Duodenal mucosa (tissue), 2 donors: ENCODE measurements at regions not wholly inside any gene's neighbourhood (a gene's known extent, or its start where the extent isn't known, plus 50 kb on each side); places are given as distances from the start of the nearest gene placed in this dataset.
"Not testable (repeated sequence)": the region's sequence is repeated elsewhere in the genome, so short reads cannot be mapped to it uniquely, and the experiment has no call there.

Experiments used
- H3K27ac ChIP-seq: one replicate; pipeline ENCODE4 v1.7.0; 2013; ENCODE audit warnings: low read depth, low read length
- H3K27me3 ChIP-seq, 2 donors: one replicate each; pipeline ENCODE4 v1.7.0; 2013; ENCODE audit warnings: low read length in 2 of 2, control low read depth in 1 of 2; ENCODE audit not compliant: insufficient read depth in 2 of 2, control insufficient read depth in 1 of 2
- H3K36me3 ChIP-seq, 2 donors: one replicate each; pipeline ENCODE4 v1.7.0; 2013; ENCODE audit warnings: low read length in 2 of 2, control low read depth in 1 of 2; ENCODE audit not compliant: insufficient read depth in 2 of 2, control insufficient read depth in 1 of 2
- H3K4me1 ChIP-seq, 2 donors: one replicate each; pipeline ENCODE4 v1.7.0; 2013; ENCODE audit warnings: low read length in 2 of 2, control low read depth in 1 of 2; ENCODE audit not compliant: insufficient read depth in 2 of 2, control insufficient read depth in 1 of 2
- H3K4me3 ChIP-seq, 2 donors: one replicate each; pipeline ENCODE4 v1.7.0; 2013; ENCODE audit warnings: low read length in 2 of 2, low read depth in 1 of 2
- H3K9ac ChIP-seq, 2 donors: one replicate each; pipeline ENCODE4 v1.7.0; 2013; ENCODE audit warnings: low read length in 2 of 2, low read depth in 1 of 2
- H3K9me3 ChIP-seq, 2 donors: one replicate each; pipeline ENCODE4 v1.7.0; 2013; ENCODE audit warnings: low read length in 2 of 2, control low read depth in 1 of 2; ENCODE audit not compliant: control insufficient read depth in 1 of 2

DNA sequence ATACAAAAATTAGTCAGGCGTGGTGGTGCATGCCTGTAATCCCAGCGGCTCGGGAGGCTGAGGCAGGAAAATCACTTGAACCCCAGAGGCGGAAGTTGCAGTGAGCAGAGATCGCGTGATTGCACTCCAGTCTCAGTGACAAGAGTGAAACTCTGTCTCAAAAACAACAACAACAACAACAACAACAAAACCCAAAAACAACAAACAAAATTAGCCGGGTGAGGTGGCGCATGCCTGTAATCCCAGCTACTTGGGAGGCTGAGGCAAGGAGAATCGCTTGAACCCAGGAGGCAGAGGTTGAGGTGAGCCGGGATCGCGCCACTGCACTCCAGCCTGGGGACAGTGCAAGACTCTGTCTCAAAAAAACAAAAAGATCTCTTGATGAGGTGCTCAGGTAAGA lies 120.5 kb upstream of the SALL4 start:
- not testable (repeated sequence) for H3K36me3 ChIP-seq, H3K9ac ChIP-seq, H3K9me3 ChIP-seq, H3K27me3 ChIP-seq, H3K4me3 ChIP-seq, H3K4me1 ChIP-seq, H3K27ac ChIP-seq

DNA sequence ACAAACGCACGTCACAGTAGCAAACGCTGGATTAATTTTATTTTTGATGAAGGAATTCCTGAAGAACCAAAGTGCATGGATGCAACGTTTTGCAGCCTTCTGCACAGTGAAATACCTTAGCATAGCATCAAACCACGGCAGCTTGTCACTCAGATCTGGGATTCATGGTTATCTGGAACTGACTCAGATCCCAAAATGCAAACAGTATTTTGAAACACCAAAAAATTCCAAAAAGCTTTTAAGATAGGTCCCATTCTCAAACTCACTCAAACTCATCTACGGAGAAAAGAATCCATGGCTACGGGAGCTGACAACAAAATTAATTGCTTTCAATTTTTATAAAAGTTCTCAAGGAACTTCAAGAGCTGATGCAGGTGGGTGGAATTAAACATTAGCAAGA lies 116.2 kb upstream of the SALL4 start:
- no peak overlapping the region for H3K9ac ChIP-seq
- no peaks in the 10 kb centered on the region for H3K9me3 ChIP-seq
- no peaks in the 10 kb centered on the region for H3K36me3 ChIP-seq

DNA sequence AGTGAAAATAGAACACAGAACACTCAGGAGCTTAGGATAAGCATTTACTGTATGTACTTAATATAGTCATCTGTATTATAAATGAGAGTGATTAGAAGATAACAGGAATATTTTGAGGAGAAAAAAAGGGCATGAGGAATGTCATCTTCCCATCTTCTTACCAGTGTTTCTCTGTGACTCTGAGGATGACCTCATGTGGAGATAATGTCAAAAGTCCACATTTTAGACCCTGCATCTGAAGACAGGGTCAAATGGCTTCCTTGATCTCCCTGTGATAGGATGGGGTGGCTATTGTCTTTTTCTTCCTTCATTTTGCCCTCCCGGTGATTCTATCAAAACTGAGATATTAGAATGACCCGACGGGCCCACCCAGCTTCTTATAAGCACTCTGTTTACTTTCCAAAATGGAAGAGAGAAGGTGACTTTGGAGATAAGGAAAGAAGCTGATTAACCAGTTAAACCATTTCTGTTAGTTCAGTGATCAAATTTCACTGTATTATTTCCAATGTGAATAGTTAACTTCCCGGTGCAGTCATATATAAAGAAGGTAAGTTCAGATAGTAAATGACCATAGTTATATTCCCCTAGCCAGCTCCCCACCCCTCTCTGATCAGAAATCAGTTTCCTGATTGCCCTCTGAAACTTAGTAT lies 115.7 kb upstream of the SALL4 start:
- H3K4me3 ChIP-seq: no peak overlapping the region
- H3K27me3 ChIP-seq: no peaks in the 10 kb centered on the region
- H3K9me3 ChIP-seq: no peaks in the 10 kb centered on the region
- H3K9ac ChIP-seq: no peak overlapping the region
- H3K36me3 ChIP-seq: no peaks in the 10 kb centered on the region
- peaks cover 0 to 5% of the 10 kb centered on the region in 2 donors for H3K4me1 ChIP-seq
- no peak overlapping the region for H3K27ac ChIP-seq

More for the DNA sequence above, 116.2 kb upstream of the SALL4 start:
- Histone ChIP-seq H3K4me3 (no peak overlapping the region), H3K4me1 (peaks cover 0 to 5% of the 10 kb centered on the region in 2 donors), H3K27me3 (no peaks in the 10 kb centered on the region), H3K27ac (no peak overlapping the region)

DNA sequence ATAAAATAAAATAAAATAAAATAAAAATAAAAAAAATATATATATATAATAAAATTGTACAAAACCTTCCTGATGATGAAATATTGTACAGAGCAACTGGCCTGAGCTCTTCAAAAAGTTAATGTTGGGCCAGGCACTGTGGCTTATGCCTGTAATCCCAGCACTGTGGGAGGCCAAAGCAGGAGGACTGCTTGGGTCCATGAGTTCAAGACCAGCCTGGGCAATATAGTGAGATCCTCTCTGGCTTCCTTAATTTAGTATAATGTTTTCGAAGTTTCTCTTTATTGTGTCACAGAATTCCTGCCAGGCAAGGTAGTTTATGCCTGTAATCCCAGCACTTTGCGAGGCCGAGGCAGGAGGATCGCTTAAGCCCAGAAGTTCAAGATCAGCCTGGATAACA lies 113.9 kb upstream of the SALL4 start:
- H3K4me3 ChIP-seq: no peak overlapping the region
- no peaks in the 10 kb centered on the region for H3K36me3 ChIP-seq
- H3K27me3 ChIP-seq: no peaks in the 10 kb centered on the region
- no peak overlapping the region for H3K27ac ChIP-seq
- H3K9me3 ChIP-seq: no peaks in the 10 kb centered on the region
- no peak overlapping the region for H3K9ac ChIP-seq
- peaks cover 0 to 5% of the 10 kb centered on the region in 2 donors for H3K4me1 ChIP-seq

DNA sequence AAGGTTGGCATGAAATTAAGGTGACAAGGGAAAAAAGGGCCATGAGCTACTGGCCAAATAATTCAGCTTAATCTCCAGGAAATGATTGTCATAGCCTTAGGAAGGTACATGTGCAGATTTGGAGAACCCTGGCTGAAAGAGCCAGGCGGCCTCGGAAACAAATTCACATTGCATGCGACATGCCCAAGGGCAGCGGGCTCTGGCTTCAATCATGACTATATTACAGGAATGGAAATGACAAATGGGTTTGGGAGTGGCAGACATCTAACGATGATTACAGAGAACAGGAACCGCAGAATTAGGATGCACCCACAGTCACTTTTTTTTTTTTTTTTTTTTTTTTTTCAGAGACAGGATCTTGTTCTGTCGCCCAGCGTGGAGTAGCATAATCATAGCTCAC lies 112.4 kb upstream of the SALL4 start:
- no peaks in the 10 kb centered on the region for H3K36me3 ChIP-seq
- no peaks in the 10 kb centered on the region for H3K27me3 ChIP-seq
- H3K4me3 ChIP-seq: no peak overlapping the region
- H3K4me1 ChIP-seq: peaks cover 0 to 5% of the 10 kb centered on the region in 2 donors
- no peak overlapping the region for H3K27ac ChIP-seq
- H3K9me3 ChIP-seq: no peaks in the 10 kb centered on the region
- H3K9ac ChIP-seq: no peak overlapping the region

DNA sequence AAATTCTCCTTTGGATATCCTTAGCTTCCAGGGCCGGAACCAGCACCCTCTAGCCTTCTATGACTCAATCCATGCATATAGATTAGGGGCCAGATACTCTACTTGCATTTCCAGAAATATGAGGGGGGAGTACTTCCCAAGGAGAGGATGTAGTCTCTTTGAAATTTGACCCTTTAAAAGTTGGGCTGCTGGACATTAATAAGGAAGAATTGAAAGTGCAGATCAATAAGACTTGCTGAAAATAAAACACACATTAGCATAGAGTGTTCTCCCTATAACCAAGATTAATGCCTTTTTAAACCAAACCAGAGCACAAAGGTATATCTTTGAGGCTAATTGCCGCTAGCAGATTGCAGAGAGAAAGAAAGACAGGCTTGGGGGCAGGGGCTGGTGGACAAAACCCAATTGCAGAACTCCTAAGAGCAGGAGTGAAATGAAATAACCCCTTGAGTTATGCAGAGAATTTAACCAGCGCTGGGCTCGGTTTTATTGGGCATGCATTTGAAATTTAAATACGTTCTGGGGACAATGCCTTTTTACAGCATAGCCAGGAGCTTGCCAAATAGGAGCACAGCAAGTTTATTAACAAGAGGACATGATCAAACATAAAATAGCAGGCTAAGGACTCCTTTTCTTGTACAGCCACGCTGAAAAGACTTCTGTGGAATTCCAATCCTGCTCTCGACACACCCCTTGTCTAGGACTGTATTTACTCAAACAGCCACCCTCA lies 108.2 kb upstream of the SALL4 start:
- no peak overlapping the region for H3K27ac ChIP-seq
- H3K9me3 ChIP-seq: no peaks in the 10 kb centered on the region

DNA sequence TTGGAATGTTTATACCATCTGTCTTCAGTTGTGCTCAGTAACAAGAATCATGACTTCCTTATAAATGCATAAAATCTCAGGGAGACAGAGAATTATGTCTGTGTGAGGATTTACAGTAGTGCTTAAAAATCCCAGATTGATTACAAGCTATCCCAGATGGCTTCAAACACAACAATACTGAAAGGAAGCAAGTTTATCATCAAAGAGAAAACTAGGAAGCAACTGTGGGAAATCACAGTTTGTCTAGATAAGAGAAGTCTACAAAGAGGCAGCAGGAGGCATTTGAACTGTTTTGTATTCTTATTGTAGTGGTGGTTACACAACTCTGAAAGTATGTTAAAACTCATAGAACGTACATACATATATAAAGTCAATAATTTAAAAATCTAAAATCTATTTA lies 104.4 kb upstream of the SALL4 start:
- H3K36me3 ChIP-seq: no peaks in the 10 kb centered on the region
- H3K9me3 ChIP-seq: no peaks in the 10 kb centered on the region
- no peak overlapping the region for H3K9ac ChIP-seq
- no peak overlapping the region for H3K4me3 ChIP-seq
- no peaks in the 10 kb centered on the region for H3K4me1 ChIP-seq
- H3K27ac ChIP-seq: no peak overlapping the region
- H3K27me3 ChIP-seq: no peaks in the 10 kb centered on the region

More for the DNA sequence above, 108.2 kb upstream of the SALL4 start:
- Histone ChIP-seq H3K4me1 (no peaks in the 10 kb centered on the region), H3K9ac (no peak overlapping the region), H3K36me3 (no peaks in the 10 kb centered on the region), H3K27me3 (no peaks in the 10 kb centered on the region), H3K4me3 (no peak overlapping the region)

DNA sequence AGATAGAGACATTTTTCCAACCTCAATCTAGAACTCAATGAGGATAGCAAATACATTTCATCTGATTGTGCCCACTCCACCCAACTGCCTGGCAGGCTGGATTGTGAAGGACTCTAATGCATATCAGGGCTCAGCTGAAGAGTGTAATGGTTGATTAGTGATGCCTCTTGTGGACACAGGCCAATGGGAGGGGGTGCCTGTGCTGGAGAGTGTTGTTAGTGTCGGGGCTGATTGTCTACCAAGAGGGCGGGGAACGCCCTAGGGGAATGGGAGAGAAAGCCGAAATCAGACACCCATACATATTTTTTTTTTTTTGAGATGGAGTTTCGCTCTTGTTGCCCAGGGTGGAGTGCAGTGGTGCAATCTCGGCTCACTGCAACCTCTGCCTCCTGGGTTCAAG lies 103.7 kb upstream of the SALL4 start:
- Histone ChIP-seq H3K4me3 (no peak overlapping the region), H3K9ac (no peak overlapping the region), H3K27ac (no peak overlapping the region), H3K36me3 (no peaks in the 10 kb centered on the region), H3K9me3 (no peaks in the 10 kb centered on the region), H3K4me1 (no peaks in the 10 kb centered on the region), H3K27me3 (no peaks in the 10 kb centered on the region)

DNA sequence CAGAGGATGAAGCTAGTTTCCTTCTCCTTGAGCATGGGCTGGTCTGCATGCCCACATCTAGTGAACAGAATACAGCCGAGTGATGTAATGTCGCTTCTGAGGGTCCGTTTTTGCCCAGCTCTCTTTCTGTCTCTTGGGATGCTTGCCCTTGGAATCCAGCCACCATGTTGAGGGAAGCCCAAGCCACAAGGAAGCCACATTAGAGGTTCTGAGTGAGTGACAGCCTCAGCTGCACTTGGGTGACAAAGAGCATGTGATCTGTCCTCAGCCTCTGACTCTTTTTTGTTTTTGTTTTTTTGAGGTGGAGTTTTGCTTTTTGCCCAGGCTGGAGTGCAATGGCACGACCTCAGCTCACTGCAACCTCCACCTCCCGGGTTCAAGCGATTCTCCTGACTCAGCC lies 100.6 kb upstream of the SALL4 start:
- no peak overlapping the region for H3K9ac ChIP-seq
- H3K9me3 ChIP-seq: no peaks in the 10 kb centered on the region
- no peaks in the 10 kb centered on the region for H3K36me3 ChIP-seq
- no peaks in the 10 kb centered on the region for H3K27me3 ChIP-seq
- no peak overlapping the region for H3K27ac ChIP-seq
- no peaks in the 10 kb centered on the region for H3K4me1 ChIP-seq
- H3K4me3 ChIP-seq: no peak overlapping the region

DNA sequence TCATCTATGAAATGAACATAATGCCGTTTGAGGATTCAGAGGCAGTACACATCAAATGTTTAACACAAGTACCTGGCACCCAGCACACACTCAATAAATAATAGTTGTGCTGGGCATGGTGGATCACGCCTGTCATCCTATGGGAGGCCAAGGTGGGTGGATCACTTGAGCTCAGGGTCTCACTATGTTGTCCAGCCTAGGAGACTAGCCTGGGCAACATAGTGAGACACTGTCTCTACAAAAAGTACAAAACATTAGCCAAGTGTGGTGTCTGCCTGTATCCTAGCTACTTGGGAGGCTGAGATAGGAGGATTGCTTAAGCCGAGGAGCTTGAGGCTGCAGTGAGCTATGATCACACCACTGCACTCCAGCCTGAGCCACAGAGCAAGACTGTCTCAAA lies 98.1 kb upstream of the SALL4 start:
- Histone ChIP-seq H3K36me3 (no peaks in the 10 kb centered on the region), H3K27me3 (no peaks in the 10 kb centered on the region), H3K27ac (no peak overlapping the region), H3K4me3 (no peak overlapping the region), H3K4me1 (no peaks in the 10 kb centered on the region), H3K9me3 (no peaks in the 10 kb centered on the region), H3K9ac (no peak overlapping the region)
